HCT116 (cell line): ENCODE measurements at regions not wholly inside any gene's neighbourhood (a gene's known extent, or its start where the extent isn't known, plus 50 kb on each side); places are given as distances from the start of the nearest gene placed in this dataset.

ENCODE experiments used
- ATAC-seq: fragments of 200-7000 bp; cut with Tn5 transposase; 2 replicates; pipeline ENCODE4 v1.9.1; 2020; ENCODE audit warnings: mild to moderate bottlenecking, moderate library complexity
- BruUV-seq: library from RNA; stranded (reverse); fragments of 400-500 nt; replicated peaks from 2 replicates; lab custom pipeline; 2021; lab: Mats Ljungman, UMichigan
- CTCF ChIA-PET: fragments of 300-600 bp; sonication (Branson Sonifier 250); formaldehyde crosslinking; loops from one replicate; lab custom pipeline; 2021; ENCODE audit warnings: antibody characterized with exemption; lab: Charles Lee
- POLR2A ChIA-PET: fragments of 300-600, 350-600 bp; sonication (Branson Sonifier 250); formaldehyde crosslinking; loops from one replicate; lab custom pipeline; 2021; ENCODE audit warnings: antibody characterized with exemption; lab: Charles Lee
- RAD21 ChIA-PET, 2 experiments: fragments of 300-600 bp; sonication (Branson Sonifier 250); formaldehyde crosslinking; loops; one replicate each; lab custom pipeline; 2023; ENCODE audit warnings: low total read pairs in 2 of 2; ENCODE audit not compliant: uncharacterized antibody in 2 of 2, unreplicated experiment in 2 of 2, low non-redundant PET in 1 of 2; lab: Charles Lee
- DNase-seq: peaks from one replicate; pipeline ENCODE4 v3.0.0-alpha.2; 2010; ENCODE audit warnings: low read depth, low spot score
- H2AFZ ChIP-seq: fragments of 200-600 bp; shearing (Covaris generic), sonication (generic); 2 replicates; pipeline ENCODE4 v1.6.1; 2017; ENCODE audit warnings: low read depth, mixed run types, mixed read lengths, antibody characterized with exemption, low read length; ENCODE audit not compliant: poor library complexity, severe bottlenecking
- H3K27ac ChIP-seq: 2 replicates; pipeline ENCODE4 v1.5.1; 2012; ENCODE audit warnings: low read depth, low read length
- H3K27me3 ChIP-seq: fragments of 200-600 bp; sonication (generic); 2 replicates; pipeline ENCODE4 v1.6.1; 2016; ENCODE audit warnings: mixed run types, low read length, mixed read lengths; ENCODE audit not compliant: insufficient read depth
- H3K36me3 ChIP-seq, 2 experiments: fragments of 200-500 bp in 1 of 2; fragments of 200-600 bp in 1 of 2; sonication (Bioruptor generic) in 1 of 2; sonication (generic) in 1 of 2; 2 replicates each; pipeline versions ENCODE4 v1.5.1 to v1.6.1; 2014 to 2016; ENCODE audit warnings: low read length in 2 of 2, inconsistent platforms in 1 of 2, mixed read lengths in 1 of 2, mixed run types in 1 of 2; ENCODE audit not compliant: insufficient read depth in 2 of 2, control insufficient read depth in 1 of 2
- H3K4me1 ChIP-seq, 2 experiments: fragments of 200-600 bp in 1 of 2; sonication (generic) in 1 of 2; 2 replicates each; pipeline versions ENCODE4 v1.5.1 to v1.6.1; 2012 to 2017; ENCODE audit warnings: low read length in 2 of 2, inconsistent platforms in 1 of 2, mild to moderate bottlenecking in 1 of 2, mixed read lengths in 1 of 2, mixed run types in 1 of 2, moderate library complexity in 1 of 2; ENCODE audit not compliant: insufficient read depth in 2 of 2, control insufficient read depth in 1 of 2
- H3K4me2 ChIP-seq: fragments of 200-600 bp; sonication (generic); 2 replicates; pipeline ENCODE4 v1.6.1; 2017; ENCODE audit warnings: mixed run types, low read length, mixed read lengths
- H3K4me3 ChIP-seq, 2 experiments: fragments of 200-600 bp in 1 of 2; sonication (generic) in 1 of 2; replicated peaks in 1 of 2; 2 replicates each; pipeline ENCODE4 v1.5.1; 2011 to 2016; ENCODE audit warnings: low read length in 2 of 2, control low read depth in 1 of 2, low read depth in 1 of 2, mild to moderate bottlenecking in 1 of 2, mixed read lengths in 1 of 2, mixed run types in 1 of 2
- H3K79me2 ChIP-seq: fragments of 200-600 bp; sonication (generic); 2 replicates; pipeline ENCODE4 v1.6.1; 2017; ENCODE audit warnings: mild to moderate bottlenecking, mixed run types, low read length, moderate library complexity, mixed read lengths; ENCODE audit not compliant: insufficient read depth
- H3K9ac ChIP-seq: fragments of 200-600 bp; sonication (generic); 2 replicates; pipeline ENCODE4 v1.6.1; 2016; ENCODE audit warnings: low read length, mixed read lengths
- H3K9me2 ChIP-seq: fragments of 200-600 bp; sonication (generic), shearing (Covaris generic); 2 replicates; pipeline ENCODE4 v1.6.1; 2017; ENCODE audit warnings: mixed run types, mild to moderate bottlenecking, moderate library complexity; ENCODE audit not compliant: insufficient read depth
- H3K9me3 ChIP-seq, 2 experiments: fragments of 200-500 bp in 1 of 2; fragments of 200-600 bp in 1 of 2; sonication (Bioruptor generic) in 1 of 2; sonication (generic) in 1 of 2; 2 replicates each; pipeline ENCODE4 v1.6.1; 2014 to 2017; ENCODE audit warnings: low read length in 2 of 2, mixed read lengths in 2 of 2, inconsistent platforms in 1 of 2, low read depth in 1 of 2, mild to moderate bottlenecking in 1 of 2, mixed run types in 1 of 2, moderate library complexity in 1 of 2; ENCODE audit not compliant: control insufficient read depth in 1 of 2, insufficient read depth in 1 of 2
- H4K20me1 ChIP-seq: fragments of 200-600 bp; sonication (generic), shearing (Covaris generic); 2 replicates; pipeline ENCODE4 v1.6.1; 2017; ENCODE audit warnings: mixed run types, mild to moderate bottlenecking, moderate library complexity; ENCODE audit not compliant: insufficient read depth
- CEBPB ChIP-seq: IDR thresholded peaks from 2 replicates; pipeline ENCODE4 v1.6.1; 2012; ENCODE audit warnings: low read depth
- CTCF ChIP-seq, 3 experiments: fragments of 200-600 bp in 1 of 3; sonication (generic) in 1 of 3; IDR thresholded peaks in 2 of 3; conservative IDR thresholded peaks in 1 of 3; 2 replicates each; pipeline ENCODE4 v1.5.1; 2012 to 2017; ENCODE audit warnings: low read depth in 2 of 3, low read length in 2 of 3, antibody characterized with exemption in 1 of 3, borderline replicate concordance in 1 of 3, control low read depth in 1 of 3, mild to moderate bottlenecking in 1 of 3, mixed read lengths in 1 of 3, mixed run types in 1 of 3, moderate library complexity in 1 of 3; ENCODE audit not compliant: insufficient read depth in 1 of 3
- EZH2 ChIP-seq: fragments of 200-600 bp; sonication (generic); IDR thresholded peaks from 2 replicates; pipeline ENCODE4 v1.6.1; 2017; ENCODE audit warnings: antibody characterized with exemption, mixed run types
- FOSL1 ChIP-seq: IDR thresholded peaks from 2 replicates; pipeline ENCODE4 v1.6.1; 2012; ENCODE audit warnings: low read depth
- JUND ChIP-seq: IDR thresholded peaks from 2 replicates; pipeline ENCODE4 v1.6.1; 2012
- MAX ChIP-seq: IDR thresholded peaks from 2 replicates; pipeline ENCODE4 v1.6.1; 2012
- POLR2A ChIP-seq: IDR thresholded peaks from 2 replicates; pipeline ENCODE4 v1.7.0; 2011; ENCODE audit warnings: borderline replicate concordance; ENCODE audit not compliant: insufficient read depth, insufficient read length; ENCODE audit errors: extremely low read depth
- POLR2AphosphoS5 ChIP-seq: IDR thresholded peaks from 2 replicates; pipeline ENCODE4 v1.6.1; 2011; ENCODE audit warnings: mild to moderate bottlenecking, low read depth, low read length, moderate library complexity
- SIN3A ChIP-seq: IDR thresholded peaks from 2 replicates; pipeline ENCODE4 v1.6.1; 2012; ENCODE audit warnings: low read depth
- SP1 ChIP-seq: IDR thresholded peaks from 2 replicates; pipeline ENCODE4 v1.6.1; 2012; ENCODE audit warnings: low read depth
- YY1 ChIP-seq: IDR thresholded peaks from 2 replicates; pipeline ENCODE4 v1.6.1; 2011; ENCODE audit warnings: low read length, low read depth, moderate library complexity, mild to moderate bottlenecking; ENCODE audit not compliant: insufficient replicate concordance; ENCODE audit errors: extremely low read depth
- ZFX ChIP-seq: fragments of 450-650 bp; IDR thresholded peaks from 2 replicates; pipeline ENCODE4 v1.6.1; 2017
- intact Hi-C: fragments of 100-400 bp; cut with micrococcal nuclease; formaldehyde crosslinking; loops from 2 replicates; pipeline ENCODE4 v1.10.0; 2022

GRCh38 chr3:43194069-43194468, 88.2 kb upstream of the POMGNT2 start:
- Histone ChIP-seq H2AFZ (no peak overlapping the region), H3K27me3 (no peaks in the 10 kb centered on the region), H3K4me2 (no peak overlapping the region), H3K79me2 (no peaks in the 10 kb centered on the region), H3K4me3 (no peak overlapping the region), H3K9me3 (no peaks in the 10 kb centered on the region), H3K9me2 (no peaks in the 10 kb centered on the region), H3K9ac (no peak overlapping the region), H4K20me1 (no peaks in the 10 kb centered on the region), H3K4me1 (peaks cover 0 to 40% of the 10 kb centered on the region in 2 experiments; a peak in 2 of 4 replicates), H3K36me3 (no peaks in the 10 kb centered on the region), H3K27ac (no peak overlapping the region)
- no peak for TF ChIP-seq YY1
- no peak for TF ChIP-seq MAX
- TF ChIP-seq POLR2A, result no peak
- TF ChIP-seq POLR2AphosphoS5, result no peak
- no peak for TF ChIP-seq JUND
- no peak for TF ChIP-seq ZFX
- no peak for TF ChIP-seq SIN3A
- TF ChIP-seq FOSL1, result no peak
- TF ChIP-seq CTCF (IDR thresholded peaks at IDR 0.05 in 2 of 3, conservative IDR thresholded peaks at IDR 0.05 in 1 of 3; ENCODE audit: borderline replicate concordance in 1 of 3, insufficient read depth in 1 of 3, low read depth in 2 of 3, low read length in 2 of 3), result no peak
- CTCF ChIA-PET, result no interaction called here
- POLR2A ChIA-PET, result no interaction called here
- DNase-seq, result no peak
- no TSS peak for BruUV-seq
- RAD21 ChIA-PET, result no interaction called here
- no peak for ATAC-seq
- intact Hi-C loops, result no loop called here

GRCh38 chr3:43192028-43192427, 86.1 kb upstream of the POMGNT2 start:
- intact Hi-C loops, result no loop called here
- H3K27me3 ChIP-seq, result no peaks in the 10 kb centered on the region
- BruUV-seq, result no TSS peak
- H3K79me2 ChIP-seq, result no peaks in the 10 kb centered on the region
- no peaks in the 10 kb centered on the region for H3K9me3 ChIP-seq
- no peak for DNase-seq
- RAD21 ChIA-PET, result no interaction called here
- POLR2A ChIA-PET, result no interaction called here
- H3K9ac ChIP-seq, result no peak overlapping the region
- H3K4me2 ChIP-seq, result no peak overlapping the region
- no peaks in the 10 kb centered on the region for H3K9me2 ChIP-seq
- H3K36me3 ChIP-seq, result no peaks in the 10 kb centered on the region
- H3K27ac ChIP-seq, result no peak overlapping the region
- no peaks in the 10 kb centered on the region for H4K20me1 ChIP-seq
- H2AFZ ChIP-seq, result no peak overlapping the region
- no peak overlapping the region for H3K4me3 ChIP-seq
- H3K4me1 ChIP-seq, result peaks cover 0 to 33% of the 10 kb centered on the region in 2 experiments; a peak in 2 of 4 replicates
- ATAC-seq, result no peak
- CTCF ChIA-PET, result no interaction called here
- no peak for TF ChIP-seq CTCF (IDR thresholded peaks at IDR 0.05 in 2 of 3, conservative IDR thresholded peaks at IDR 0.05 in 1 of 3; ENCODE audit: borderline replicate concordance in 1 of 3, insufficient read depth in 1 of 3, low read depth in 2 of 3, low read length in 2 of 3)
- TF ChIP-seq CEBPB, result no peak
- TF ChIP-seq MAX, result no peak
- TF ChIP-seq EZH2, result no peak
- TF ChIP-seq ZFX, result no peak
- no peak for TF ChIP-seq SP1
- TF ChIP-seq JUND, result no peak
